GM18511 (cell line): ENCODE measurements at regions not wholly inside any gene's neighbourhood (a gene's known extent, or its start where the extent isn't known, plus 50 kb on each side); places are given as distances from the start of the nearest gene placed in this dataset.
"Not testable (repeated sequence)": the region's sequence is repeated elsewhere in the genome, so short reads cannot be mapped to it uniquely, and the experiment has no call there.

Source experiments
- ATAC-seq: cut with Tn5 transposase; IDR thresholded peaks from one replicate; pipeline ENCODE4 v1.9.1; 2021; ENCODE audit warnings: mild to moderate bottlenecking, moderate library complexity; ENCODE audit not compliant: unreplicated experiment

DNA sequence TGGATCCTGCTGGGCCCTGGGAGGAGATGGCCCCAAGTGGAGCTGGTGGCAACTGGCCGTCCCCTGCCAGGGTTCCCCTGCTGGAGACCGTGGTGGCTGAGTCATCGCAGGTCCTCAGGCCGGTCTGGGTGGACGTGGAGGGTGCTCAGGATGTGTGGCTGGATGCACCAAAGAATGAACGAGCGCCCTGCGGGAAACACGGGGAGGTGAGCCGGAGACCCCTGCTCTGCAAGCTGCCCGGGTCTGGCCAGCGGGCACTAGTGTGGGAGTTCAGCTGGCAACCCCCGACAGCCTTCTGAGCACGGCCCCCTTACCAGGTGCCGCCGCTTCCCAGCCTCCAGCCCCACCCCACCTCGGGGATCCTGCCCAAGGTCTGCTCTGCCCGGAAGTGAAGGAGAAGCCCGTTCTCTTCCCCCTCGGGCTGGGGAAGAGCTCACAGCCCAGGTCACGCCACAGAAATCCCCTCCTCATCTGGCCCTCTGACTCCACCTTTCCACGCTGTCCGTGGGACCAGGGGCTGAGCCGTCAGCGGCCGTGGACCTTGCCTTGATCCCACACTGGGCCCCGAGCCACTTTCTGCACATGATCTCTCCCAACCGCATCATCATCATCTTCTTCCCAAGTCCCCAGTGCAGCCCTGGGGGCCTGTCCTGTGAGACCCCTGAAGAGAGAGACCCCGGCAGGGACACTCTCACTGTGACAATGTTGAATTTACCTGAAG lies 165.5 kb downstream of the KIF26A start:
- ATAC-seq: no peak

DNA sequence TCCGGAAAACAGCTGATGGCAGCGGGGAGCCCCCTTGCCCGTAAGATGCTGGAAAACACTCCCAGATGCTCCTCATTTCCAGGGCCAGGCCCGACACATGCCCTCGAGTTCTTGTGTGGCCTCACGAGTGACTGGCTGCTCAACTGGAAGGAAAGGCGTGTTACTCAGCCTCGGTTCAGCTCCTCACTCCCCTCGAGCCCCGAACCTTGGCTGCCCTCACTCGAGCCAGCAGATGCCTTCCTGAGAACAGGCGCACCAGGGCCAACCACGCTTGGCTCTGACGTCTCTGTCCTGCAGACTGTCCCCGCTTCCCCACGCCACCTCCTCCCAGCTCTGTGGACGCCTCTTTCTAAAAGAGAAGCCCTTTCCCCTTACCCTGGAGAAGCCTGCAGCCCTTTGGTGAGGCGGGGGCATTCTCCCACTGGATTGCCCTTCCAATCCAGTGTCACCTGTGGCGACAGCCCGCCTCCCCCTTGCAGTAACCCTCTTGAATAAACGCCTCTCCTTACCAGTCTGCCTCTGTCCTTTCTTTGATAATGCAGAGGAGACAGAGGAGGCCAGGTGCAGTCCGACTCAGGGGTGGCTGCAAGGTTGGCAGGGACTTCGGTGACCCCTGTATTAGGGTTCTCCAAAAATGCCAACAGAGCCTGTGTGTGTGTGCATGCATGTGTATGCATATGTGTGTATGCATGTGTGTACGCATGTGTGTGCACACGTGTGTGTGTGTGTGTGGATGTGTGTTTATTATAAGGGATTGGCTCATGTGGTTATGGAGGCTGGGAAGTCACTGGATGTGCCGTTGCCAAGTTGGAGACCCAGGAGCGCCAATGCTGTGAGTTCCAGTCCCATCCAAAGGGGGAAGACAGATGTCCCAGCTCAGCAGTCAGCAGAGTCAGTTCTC lies 166.3 kb downstream of the KIF26A start:
- no peak for ATAC-seq

DNA sequence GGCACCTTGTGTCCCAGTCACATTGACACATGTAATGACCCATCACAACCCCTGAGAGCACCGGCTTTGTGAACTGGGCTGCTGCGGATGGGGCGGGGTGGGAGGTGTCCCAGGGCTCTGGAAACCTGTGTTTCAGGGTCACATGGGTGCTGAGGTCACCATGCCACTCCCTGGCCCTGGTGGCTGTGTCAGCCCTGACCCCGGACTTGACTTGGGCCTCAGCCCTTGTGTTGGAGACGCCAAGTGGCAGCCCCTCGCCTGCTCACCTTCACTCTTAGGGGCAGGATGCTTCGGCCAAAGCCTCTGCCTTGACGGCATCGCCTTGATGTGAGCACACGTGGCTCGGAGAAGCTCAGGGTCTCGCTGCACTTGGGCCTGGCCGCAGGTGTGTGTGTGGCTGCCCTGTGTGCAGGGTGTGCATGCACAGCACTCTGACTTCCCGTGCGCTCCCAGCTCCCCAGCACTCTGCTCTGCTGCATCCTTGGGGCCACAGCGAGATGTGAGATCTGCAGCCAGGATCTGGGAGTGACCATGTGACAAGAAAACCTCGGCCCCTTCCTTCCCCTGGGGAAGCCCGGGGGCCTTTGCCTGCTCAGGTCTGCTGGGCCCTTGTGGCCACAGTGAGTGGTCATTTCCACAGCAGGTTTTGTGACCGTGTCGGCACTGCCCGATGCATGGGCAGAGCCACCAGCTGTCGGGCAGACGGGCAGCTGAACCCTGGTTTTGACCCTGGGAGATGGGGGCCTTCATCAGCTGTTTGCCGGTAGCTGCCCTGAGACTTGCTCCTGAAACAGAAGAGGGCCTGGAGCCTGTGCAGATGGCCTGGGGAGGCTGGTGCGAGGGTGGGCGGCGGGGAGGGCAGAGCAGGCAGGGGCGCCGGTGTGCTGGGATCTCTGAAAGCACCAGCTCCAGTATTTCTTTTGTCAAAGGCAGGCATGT lies 167.4 kb downstream of the KIF26A start:
- ATAC-seq: no peak

DNA sequence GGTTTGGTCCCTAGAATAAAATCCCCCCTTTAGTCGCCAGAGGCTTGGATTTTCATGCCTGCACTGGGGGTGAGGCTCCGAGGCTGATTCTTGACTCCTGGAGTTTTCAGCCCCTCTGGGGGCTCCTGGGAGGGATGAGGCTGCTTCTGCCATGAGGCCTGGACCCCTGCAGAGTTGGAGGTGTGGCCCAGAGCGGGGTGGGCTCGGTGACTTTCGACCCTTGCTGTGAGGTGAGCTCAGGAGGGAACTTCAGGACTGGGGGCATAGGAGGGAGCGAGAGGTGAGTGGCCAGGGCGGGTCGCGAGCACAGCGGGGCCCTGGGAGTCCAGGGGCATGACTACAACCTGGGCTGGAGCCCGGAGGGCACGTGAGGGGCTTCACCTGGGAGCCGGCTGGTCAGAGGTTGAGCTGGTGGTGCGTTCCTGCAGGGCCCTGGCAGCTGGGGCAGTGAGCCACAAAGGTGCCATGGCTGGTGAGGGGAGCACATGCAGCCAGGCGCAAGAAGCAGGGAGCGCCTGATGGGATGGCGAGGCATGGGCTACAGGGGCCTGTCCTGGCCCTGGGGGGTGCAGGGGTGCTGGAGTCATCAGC lies 168.2 kb downstream of the KIF26A start:
- no peak for ATAC-seq

DNA sequence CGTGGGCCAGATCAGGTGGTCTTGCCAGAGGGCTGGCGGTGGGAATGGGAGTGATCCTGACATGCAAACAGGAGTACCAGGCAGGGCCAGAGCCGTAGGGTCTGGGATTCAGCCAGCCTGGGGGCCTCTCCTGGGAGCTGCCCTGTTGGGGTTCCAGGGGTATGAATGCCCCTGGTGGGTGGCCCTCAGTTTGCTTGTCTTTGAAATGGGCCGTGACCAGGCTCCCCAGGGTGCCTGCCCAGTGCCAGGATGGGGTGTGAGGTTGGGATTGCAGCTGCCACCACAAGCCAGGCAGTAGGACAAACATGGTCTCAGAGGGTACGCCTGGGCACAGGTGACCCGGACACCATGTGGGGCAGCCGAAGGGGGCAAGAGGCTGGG lies 168.8 kb downstream of the KIF26A start:
- ATAC-seq: no peak

DNA sequence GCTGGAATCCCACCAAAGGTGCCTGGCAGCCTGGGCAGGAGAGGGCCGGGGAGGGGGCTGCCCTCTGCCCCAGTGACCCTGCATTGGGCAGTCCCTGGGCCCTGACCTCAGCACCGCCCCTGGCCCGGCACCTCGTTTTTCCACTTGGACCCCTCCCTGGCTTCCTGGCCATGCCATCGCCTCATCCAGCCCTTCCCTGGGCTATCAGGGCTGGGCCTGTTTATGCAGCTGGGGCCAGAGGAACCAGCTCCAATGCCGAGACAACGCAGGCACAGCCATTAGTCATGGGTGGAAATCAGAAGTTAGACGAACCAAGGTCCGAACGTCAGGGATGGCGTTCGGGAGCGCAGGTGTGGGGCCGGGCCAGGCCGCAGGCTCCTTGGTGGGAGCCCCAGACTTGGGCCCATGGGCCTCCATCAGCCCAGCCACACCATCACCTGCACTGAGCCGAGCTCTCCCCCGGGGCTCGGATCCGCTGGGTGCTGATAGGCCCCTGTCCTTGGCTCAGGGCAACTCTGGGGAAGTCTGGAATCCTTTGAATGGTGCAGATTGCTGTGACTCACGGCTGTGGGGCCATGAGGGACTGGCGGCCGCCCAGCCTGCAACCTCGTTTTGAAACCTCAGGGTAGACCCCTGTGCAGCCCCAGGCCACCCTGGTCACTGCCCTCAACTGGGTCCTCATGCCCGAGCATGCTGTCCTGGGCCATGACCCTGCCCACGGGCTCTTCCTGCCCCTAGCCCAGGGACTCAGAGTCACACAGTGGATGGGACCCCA lies 169.4 kb downstream of the KIF26A start:
- no peak for ATAC-seq

DNA sequence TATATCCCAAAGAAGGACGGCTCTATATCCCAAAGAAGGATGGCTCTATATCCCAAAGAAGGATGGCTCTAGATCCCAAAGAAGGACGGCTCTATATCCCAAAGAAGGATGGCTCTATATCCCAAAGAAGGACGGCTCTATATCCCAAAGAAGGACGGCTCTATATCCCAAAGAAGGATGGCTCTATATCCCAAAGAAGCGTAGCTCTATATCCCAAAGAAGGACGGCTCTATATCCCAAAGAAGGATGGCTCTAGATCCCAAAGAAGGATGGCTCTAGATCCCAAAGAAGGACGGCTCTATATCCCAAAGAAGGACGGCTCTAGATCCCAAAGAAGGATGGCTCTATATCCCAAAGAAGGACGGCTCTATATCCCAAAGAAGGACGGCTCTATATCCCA lies 170.1 kb downstream of the KIF26A start:
- not testable (repeated sequence) for ATAC-seq

DNA sequence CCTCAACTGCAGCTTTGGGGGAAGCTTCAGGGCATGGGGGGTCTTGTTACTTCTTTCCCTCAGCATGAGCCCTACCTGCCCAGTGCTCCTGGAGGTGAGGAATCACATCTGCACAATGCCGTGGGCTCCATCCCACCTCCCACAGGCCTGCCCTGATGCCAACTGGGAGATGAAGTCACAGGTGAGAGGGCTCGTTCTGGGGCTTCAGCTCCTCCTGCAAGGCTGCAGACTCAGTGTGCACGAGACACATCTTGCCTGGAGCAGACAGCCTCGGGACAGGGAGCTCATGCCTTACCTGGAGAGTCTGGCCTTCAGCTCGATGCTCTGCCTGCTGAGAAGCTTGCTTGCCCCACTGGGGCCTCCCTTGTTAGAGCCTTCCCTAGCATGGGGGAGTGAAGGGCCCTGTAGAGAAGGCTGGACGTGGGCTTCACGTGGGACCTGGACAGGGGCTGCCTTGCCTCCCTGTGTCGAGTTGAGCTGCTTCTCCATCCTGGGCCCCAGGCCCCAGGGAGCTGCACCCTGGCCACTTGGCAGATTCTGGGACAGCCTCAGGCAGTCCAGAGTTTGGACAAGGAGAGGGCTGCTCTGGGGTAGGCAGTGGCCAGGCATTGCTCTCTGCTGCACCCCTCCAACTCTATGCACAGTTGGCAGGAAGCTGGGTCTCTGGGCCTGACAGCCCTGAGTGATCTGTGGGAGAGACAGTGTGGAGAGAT lies 171.4 kb downstream of the KIF26A start:
- ATAC-seq: no peak

DNA sequence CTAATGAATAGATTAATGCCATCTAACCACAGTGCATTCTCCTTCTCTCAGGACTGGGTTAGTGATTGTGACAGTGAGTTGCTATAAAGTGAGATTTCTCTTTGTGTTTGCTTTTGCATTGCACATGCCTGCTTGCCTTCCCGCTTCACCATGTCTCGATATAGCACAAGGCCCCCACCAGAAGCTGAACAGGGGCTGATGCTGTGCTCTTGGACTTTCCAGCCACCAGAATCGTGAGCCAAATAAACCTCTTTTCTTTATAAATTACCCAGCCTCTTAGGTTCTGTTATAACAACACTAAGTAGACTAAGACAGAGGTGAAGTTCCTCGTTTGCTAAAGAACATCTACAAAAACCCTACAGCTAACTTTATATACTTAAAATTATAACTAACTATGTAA lies 173.0 kb downstream of the KIF26A start:
- no peak for ATAC-seq

DNA sequence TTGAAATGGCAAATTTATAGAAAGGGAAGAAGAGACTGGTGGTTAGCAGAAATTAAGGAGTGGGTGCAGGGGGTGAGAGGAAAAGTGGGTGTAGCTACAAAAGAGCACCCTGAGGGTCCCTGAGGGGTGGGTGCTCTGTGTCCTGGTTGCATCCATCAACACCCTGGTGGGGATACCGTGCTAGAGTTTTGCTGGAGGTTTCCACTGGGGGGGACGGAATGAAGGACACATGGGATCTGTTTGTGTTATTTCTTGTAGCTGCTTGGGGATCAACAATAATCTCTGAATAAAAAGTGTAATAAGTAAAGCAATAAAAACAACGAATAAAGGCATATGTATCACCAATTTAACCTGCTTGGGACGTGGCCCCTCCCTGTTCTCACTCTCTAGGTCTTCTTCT lies 175.3 kb downstream of the KIF26A start:
- ATAC-seq: no peak

DNA sequence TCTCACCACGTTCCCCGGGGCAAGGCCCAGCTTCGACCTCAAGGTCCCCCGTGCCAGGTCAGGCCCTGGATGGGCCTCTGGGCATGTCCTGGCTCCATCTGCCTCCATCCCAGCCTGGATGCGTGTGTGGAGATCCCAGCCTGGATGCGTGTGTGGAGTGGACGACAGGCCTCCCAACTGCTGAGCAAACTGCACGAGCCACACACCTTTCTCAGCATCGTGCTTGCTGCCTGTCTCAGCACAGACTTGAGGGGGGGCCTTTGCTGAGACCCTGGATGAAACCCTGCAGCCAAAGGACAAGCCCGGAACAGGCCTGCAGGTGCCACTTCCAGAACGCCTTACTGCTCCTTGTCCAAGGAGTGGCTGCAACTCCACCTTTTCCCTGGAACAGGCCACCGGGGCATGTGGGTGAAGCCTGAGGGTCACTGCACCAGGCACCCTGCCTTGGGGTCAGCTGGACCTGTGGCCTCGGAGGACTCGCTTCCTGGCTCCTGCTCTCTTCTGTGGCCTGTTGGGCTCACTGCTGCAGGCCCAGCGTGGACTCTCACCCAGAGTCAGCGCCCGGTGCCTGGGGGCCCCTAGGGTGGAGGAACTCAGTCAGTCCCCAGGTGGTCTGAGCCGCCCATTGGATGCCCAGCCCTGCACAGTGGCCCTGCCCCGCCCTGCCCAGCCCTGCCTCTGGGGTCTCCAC lies 176.0 kb downstream of the KIF26A start:
- no peak for ATAC-seq

DNA sequence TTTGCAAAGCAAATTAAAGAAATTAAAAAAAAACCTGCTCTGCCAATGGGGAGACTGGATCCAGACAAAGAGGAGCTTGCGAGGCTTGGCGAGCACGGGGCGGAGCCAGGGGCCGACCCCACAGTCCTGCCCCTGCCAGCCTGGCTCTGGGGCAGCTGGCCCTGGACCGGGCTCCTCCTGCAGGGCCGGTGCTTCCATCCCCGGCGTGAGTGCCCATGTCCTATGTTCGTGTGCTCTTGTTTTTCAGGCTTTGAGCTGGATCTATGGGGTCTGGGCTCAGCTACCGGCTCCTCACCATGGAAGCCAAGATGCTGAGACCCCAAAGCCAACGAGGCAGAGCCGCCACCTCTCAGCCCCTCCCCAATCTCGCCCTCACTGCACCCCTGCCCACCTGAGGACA lies 176.8 kb downstream of the KIF26A start:
- ATAC-seq: no peak

DNA sequence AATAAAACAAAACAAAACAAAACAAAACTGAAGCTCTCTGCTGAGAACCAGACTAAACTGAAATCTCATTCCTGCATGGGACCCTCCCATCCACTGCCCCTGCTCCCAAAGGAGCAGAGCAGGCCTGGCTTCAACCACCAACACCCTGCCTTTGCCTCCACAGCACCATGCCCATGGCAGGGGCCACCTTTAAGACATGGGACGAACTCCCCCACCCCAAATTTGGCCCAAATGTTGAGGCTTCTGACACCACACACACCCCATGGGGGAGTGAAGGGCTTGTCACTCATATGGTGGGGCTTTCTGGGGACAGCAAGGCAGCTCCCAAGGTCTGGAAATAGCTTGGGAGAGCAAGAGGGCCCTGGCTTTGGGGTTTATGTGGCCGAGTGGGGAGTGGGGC lies 177.2 kb downstream of the KIF26A start:
- no peak for ATAC-seq

DNA sequence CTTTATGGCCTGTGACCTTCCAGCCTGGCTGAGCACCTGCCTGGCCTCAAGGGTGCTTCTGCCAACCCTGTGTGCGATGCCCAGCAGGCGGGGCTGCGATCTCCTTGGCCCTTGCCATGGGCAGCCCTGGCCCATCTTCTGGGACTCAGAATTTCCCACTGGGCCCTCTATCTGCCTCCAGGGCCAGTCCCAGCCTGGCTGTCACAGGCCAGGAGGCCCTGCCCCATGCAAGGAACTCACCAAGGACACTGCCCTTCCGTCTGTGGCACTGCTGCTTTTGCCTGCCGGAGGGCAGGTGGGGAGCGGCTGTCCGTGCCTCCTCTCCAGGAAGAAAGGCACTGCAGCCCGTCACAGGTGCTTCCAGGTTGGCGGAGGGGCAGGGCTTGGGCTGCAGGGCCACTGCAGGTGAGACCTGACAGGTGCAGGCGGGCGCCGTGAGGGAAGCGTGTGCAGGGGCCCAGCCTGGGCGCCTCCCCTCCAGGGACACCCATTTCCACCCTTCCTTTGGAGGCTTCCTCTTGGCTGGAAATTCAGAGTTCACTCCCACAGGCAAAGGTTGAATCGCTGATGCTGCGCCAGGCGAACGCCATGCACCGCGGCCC lies 177.8 kb downstream of the KIF26A start:
- no peak for ATAC-seq

DNA sequence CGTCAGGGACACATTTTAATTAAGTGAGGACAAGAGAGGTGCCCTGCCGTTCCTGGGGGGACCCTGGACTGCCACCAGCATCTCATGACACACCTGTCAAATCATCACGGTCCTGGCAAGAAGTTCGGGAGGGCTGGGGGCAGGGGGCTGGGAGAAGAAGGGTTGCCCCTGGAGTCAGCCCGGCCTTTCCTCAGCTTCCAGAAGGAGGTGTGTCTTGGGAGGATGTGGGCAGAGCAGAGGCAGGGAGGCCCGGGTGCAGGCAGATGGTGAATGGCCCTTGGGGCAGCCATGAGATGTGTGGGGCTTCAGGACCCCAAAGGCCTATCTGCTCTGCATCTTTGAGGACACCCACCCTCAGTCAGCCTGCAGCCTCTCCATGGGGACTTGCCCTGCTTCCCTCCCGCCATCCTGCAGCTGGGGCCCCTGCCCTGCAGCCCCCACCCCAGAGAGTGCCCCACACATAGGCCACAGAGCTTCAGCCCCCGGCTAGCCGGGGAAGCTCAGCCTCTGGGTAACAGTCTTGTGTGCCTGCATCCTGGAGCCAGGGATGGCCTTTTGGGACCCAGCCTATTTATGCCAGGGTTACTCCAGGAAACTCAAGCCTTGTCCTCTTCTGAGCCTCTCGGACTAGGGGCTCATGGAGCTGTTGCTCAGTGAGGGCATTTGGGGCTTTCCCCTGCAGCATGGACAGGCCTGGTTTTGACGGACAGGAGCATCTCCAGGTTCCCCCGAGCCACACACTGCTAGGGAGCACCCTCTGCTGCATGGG lies 178.5 kb downstream of the KIF26A start:
- no peak for ATAC-seq

DNA sequence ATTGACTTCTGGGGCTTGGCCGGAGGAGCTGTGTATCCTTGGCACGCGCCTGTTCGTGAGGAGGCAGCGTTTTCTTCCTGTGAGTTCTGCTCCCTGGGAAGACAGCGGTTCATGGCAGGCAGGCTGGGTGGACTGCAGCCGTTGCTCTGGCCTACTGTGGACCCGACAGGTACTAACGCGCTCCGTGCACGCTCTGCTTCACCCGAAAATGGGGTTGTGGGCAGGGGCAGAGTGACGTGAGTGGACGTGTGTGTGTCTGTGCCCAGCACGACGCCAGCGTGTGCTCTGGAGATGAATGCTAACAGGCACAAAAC lies 179.1 kb downstream of the KIF26A start:
- ATAC-seq: no peak

DNA sequence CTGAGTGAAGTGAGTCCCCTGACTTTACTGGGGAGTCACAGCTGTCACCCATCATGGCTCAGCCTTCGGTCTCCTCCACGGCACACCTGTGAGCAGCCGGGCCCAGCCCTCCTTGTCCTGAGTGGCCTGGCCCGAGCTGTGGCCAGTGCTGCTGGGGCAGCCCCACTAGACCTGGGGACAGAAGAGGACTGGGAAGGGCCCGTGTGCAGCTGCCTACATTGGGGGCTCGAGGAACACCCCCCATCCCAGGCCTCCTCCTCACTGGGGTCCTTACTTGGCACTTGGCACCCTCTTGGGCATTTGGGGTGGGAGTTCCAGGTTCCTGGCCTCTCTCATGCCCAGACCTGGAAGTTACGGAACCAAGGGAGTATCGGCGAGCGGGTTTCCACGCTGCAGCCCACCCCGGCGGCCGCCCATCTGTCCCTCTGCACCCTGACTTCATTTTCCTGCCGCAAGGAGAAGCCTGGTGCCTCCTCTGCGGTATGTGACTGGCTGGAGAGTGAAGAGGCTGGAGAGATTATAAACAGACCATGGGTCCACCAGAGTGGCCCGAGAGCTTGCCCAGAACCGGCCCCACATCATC lies 179.7 kb downstream of the KIF26A start:
- ATAC-seq: no peak
